PC-3 (cell line): ENCODE measurements at regions not wholly inside any gene's neighbourhood (a gene's known extent, or its start where the extent isn't known, plus 50 kb on each side); places are given as distances from the start of the nearest gene placed in this dataset.

Experiments
- ATAC-seq: fragments of 200-7000 bp; cut with Tn5 transposase; 2 replicates; pipeline ENCODE4 v1.9.1; 2020; ENCODE audit warnings: mild to moderate bottlenecking, moderate library complexity
- BruUV-seq: library from RNA; stranded (reverse); fragments of 400-500 nt; replicated peaks from 2 replicates; lab custom pipeline; 2021; lab: Mats Ljungman, UMichigan
- CTCF ChIA-PET: fragments of 300-600 bp; sonication (Branson Sonifier 250); formaldehyde crosslinking; loops from one replicate; lab custom pipeline; 2022; ENCODE audit warnings: antibody characterized with exemption; lab: Charles Lee
- POLR2A ChIA-PET: fragments of 300-600 bp; sonication (Branson Sonifier 250); formaldehyde crosslinking; loops from one replicate; lab custom pipeline; 2022; ENCODE audit warnings: antibody characterized with exemption; ENCODE audit not compliant: unreplicated experiment; lab: Charles Lee
- DNase-seq: peaks from one replicate; pipeline ENCODE4 v3.0.0-alpha.2; 2015
- H2AFZ ChIP-seq: fragments of 300-600 bp; sonication (generic); 2 replicates; pipeline ENCODE4 v1.6.0; 2016; ENCODE audit warnings: antibody characterized with exemption, low read length
- H3F3A ChIP-seq: fragments of 300-600 bp; sonication (generic); one replicate; pipeline ENCODE4 v1.6.0; 2017; ENCODE audit warnings: antibody characterized with exemption, low read length, control low read depth, mild to moderate bottlenecking; ENCODE audit not compliant: unreplicated experiment
- H3K27ac ChIP-seq: fragments of 300-600 bp; sonication (generic); 2 replicates; pipeline ENCODE4 v1.5.1; 2016; ENCODE audit warnings: mild to moderate bottlenecking, low read length
- H3K27me3 ChIP-seq: fragments of 300-600 bp; sonication (generic); 2 replicates; pipeline ENCODE4 v1.6.1; 2016; ENCODE audit warnings: low read length, mixed read lengths
- H3K36me3 ChIP-seq: fragments of 300-600 bp; sonication (generic); 2 replicates; pipeline ENCODE4 v1.6.1; 2016; ENCODE audit warnings: low read depth, mixed run types, low read length, mixed read lengths
- H3K4me1 ChIP-seq: fragments of 300-600 bp; sonication (generic); 2 replicates; pipeline ENCODE4 v1.5.1; 2016; ENCODE audit warnings: low read length; ENCODE audit not compliant: insufficient read depth
- H3K4me2 ChIP-seq: fragments of 300-600 bp; sonication (generic); 2 replicates; pipeline ENCODE4 v1.6.0; 2016; ENCODE audit warnings: low read length
- H3K4me3 ChIP-seq: fragments of 300-600 bp; sonication (generic); 2 replicates; pipeline ENCODE4 v1.5.1; 2016; ENCODE audit warnings: mild to moderate bottlenecking, low read length, mixed read lengths
- H3K79me2 ChIP-seq: fragments of 300-600 bp; sonication (generic); 2 replicates; pipeline ENCODE4 v1.6.1; 2017; ENCODE audit warnings: low read length, mixed read lengths
- H3K9ac ChIP-seq: fragments of 300-600 bp; sonication (generic); 2 replicates; pipeline ENCODE4 v1.6.0; 2016; ENCODE audit warnings: mild to moderate bottlenecking, low read length
- H3K9me2 ChIP-seq: fragments of 300-600 bp; sonication (generic); replicated peaks from 2 replicates; pipeline ENCODE4 v1.6.1; 2016; ENCODE audit warnings: mixed run types, low read length, mixed read lengths
- H3K9me3 ChIP-seq: fragments of 300-600 bp; sonication (generic); 2 replicates; pipeline ENCODE4 v1.6.1; 2016; ENCODE audit warnings: low read length, mixed read lengths
- H4K20me1 ChIP-seq: fragments of 300-600 bp; sonication (generic); 2 replicates; pipeline ENCODE4 v1.6.1; 2016; ENCODE audit warnings: low read length, mixed read lengths
- EZH2 ChIP-seq: fragments of 300-600 bp; sonication (generic); IDR thresholded peaks from one replicate; pipeline ENCODE4 v1.6.1; 2017; ENCODE audit warnings: antibody characterized with exemption, mild to moderate bottlenecking, low read length; ENCODE audit not compliant: unreplicated experiment
- EZH2phosphoT487 ChIP-seq: fragments of 300-600 bp; sonication (generic); IDR thresholded peaks from 2 replicates; pipeline ENCODE4 v1.6.1; 2018; ENCODE audit warnings: mild to moderate bottlenecking, antibody characterized with exemption, low read length, borderline replicate concordance
- intact Hi-C: fragments of 100-400 bp; cut with micrococcal nuclease; formaldehyde crosslinking; loops from 2 replicates; pipeline ENCODE4 v1.9.0; 2023
- TF ChIP-seq, protein P1 (sequence below): fragments of 300-600 bp; sonication (generic); conservative IDR thresholded peaks from 2 replicates; pipeline ENCODE4 v1.5.1; 2017; ENCODE audit warnings: antibody characterized with exemption, low read depth, mild to moderate bottlenecking, low read length

DNA sequence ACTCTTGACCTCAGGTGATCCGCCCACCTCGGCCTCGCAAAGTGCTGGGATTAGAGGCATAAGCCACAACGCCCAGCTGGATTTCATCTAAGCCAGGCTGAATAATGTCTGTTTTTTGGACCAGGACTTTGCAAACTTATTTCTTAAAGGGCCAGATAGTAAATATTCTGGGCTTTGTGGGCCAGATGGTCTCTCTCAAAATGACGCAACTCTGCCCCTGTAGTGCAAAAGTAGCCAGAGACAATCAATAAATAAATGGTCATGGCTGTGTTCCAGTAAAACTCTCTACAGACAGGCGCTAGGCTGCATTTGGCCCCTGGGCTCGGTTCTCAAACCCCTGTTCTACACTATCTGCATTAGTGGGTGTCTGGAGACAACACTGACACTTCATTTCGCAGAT is 121.9 kb upstream of the CDH13 start:
- TF ChIP-seq, protein P1, sequence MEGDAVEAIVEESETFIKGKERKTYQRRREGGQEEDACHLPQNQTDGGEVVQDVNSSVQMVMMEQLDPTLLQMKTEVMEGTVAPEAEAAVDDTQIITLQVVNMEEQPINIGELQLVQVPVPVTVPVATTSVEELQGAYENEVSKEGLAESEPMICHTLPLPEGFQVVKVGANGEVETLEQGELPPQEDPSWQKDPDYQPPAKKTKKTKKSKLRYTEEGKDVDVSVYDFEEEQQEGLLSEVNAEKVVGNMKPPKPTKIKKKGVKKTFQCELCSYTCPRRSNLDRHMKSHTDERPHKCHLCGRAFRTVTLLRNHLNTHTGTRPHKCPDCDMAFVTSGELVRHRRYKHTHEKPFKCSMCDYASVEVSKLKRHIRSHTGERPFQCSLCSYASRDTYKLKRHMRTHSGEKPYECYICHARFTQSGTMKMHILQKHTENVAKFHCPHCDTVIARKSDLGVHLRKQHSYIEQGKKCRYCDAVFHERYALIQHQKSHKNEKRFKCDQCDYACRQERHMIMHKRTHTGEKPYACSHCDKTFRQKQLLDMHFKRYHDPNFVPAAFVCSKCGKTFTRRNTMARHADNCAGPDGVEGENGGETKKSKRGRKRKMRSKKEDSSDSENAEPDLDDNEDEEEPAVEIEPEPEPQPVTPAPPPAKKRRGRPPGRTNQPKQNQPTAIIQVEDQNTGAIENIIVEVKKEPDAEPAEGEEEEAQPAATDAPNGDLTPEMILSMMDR: no peak
- TF ChIP-seq EZH2phosphoT487 (no peak), EZH2 (no peak)
- DNase-seq (no peak), ATAC-seq (no peak)
- intact Hi-C loops: no loop called here
- CTCF ChIA-PET: no interaction called here
- no peak overlapping the region for H3K4me3 ChIP-seq
- no peaks in the 10 kb centered on the region for H3K4me1 ChIP-seq
- H3K36me3 ChIP-seq: no peaks in the 10 kb centered on the region
- H3K9ac ChIP-seq: no peak overlapping the region
- H3K9me2 ChIP-seq: no peaks in the 10 kb centered on the region
- no peak overlapping the region for H3K27ac ChIP-seq
- no peak overlapping the region for H2AFZ ChIP-seq
- no peaks in the 10 kb centered on the region for H3K9me3 ChIP-seq
- H3K27me3 ChIP-seq: peaks cover 7% of the 10 kb centered on the region; the same call in 1 of the 2 replicates
- BruUV-seq: no TSS peak
- H3K79me2 ChIP-seq: no peaks in the 10 kb centered on the region
- H3K4me2 ChIP-seq: no peak overlapping the region
- POLR2A ChIA-PET: no interaction called here
- H3F3A ChIP-seq: no peaks in the 10 kb centered on the region
- H4K20me1 ChIP-seq: no peaks in the 10 kb centered on the region

DNA sequence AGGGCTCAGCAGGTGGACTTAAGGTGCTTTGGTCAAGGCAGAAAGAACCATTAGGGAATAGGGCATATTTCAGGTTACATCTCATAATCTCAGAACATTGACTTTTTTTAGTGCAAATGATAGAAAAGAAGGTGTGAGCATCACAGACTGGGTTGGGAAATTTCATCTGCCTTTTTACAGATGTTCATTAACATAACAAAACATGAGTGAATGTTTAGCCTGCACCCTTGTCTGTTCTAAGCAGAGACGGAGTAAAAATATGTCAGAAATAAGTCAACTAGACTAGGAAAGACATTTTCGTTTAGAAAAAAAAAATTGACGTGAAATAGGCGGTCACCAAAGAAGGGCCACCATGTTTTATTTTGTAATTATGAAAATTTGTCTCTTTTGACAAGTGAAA is 127.5 kb upstream of the CDH13 start:
- H3K4me3 ChIP-seq: no peak overlapping the region
- no peak overlapping the region for H3K4me2 ChIP-seq
- BruUV-seq: no TSS peak
- peaks cover 7% of the 10 kb centered on the region; the same call in 1 of the 2 replicates for H3K27me3 ChIP-seq
- no peaks in the 10 kb centered on the region for H3K9me3 ChIP-seq
- no peaks in the 10 kb centered on the region for H3K4me1 ChIP-seq
- ChIA-PET POLR2A (no interaction called here), CTCF (no interaction called here)
- H3K79me2 ChIP-seq: no peaks in the 10 kb centered on the region
- no peaks in the 10 kb centered on the region for H3K9me2 ChIP-seq
- H4K20me1 ChIP-seq: no peaks in the 10 kb centered on the region
- TF ChIP-seq EZH2phosphoT487 (no peak), EZH2 (no peak)
- TF ChIP-seq, protein P1: no peak
- no peak overlapping the region for H3K27ac ChIP-seq
- H3F3A ChIP-seq: no peaks in the 10 kb centered on the region
- no peak overlapping the region for H2AFZ ChIP-seq
- intact Hi-C loops: no loop called here
- H3K9ac ChIP-seq: no peak overlapping the region
- DNase-seq (no peak), ATAC-seq (no peak)
- H3K36me3 ChIP-seq: no peaks in the 10 kb centered on the region

DNA sequence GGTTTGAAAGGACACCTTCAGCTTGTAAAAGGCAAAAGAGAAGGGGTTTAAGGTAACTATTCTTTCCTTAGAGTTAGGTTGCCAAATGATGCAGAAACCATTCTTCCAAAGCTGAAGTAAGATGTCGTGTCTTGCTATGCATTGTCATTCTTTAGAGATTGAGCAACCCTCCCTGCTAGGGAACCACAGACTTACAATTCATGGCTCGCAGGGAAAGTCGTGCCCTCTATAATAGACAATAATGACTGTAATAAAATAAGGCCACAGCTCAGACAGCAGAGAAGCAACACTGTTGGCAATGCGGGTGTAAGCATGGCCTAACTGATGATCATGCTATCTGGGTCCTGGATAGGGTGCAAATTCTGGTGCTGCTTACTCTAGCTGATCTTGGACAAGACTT is 129.6 kb upstream of the CDH13 start:
- Histone ChIP-seq H4K20me1 (no peaks in the 10 kb centered on the region), H3K79me2 (no peaks in the 10 kb centered on the region), H3K4me3 (no peak overlapping the region), H3K27ac (no peak overlapping the region), H3K27me3 (peaks cover 7% of the 10 kb centered on the region; the same call in 1 of the 2 replicates), H3K36me3 (no peaks in the 10 kb centered on the region), H2AFZ (no peak overlapping the region), H3F3A (no peaks in the 10 kb centered on the region), H3K9me2 (no peaks in the 10 kb centered on the region), H3K9ac (no peak overlapping the region), H3K9me3 (no peaks in the 10 kb centered on the region), H3K4me1 (no peaks in the 10 kb centered on the region), H3K4me2 (no peak overlapping the region)
- TF ChIP-seq, protein P1: no peak
- TF ChIP-seq EZH2: no peak
- no peak for TF ChIP-seq EZH2phosphoT487
- ChIA-PET CTCF (no interaction called here), POLR2A (no interaction called here)
- intact Hi-C loops: no loop called here
- no TSS peak for BruUV-seq
- no peak for ATAC-seq
- no peak for DNase-seq
